Right atrium auricular region (tissue), 2 donors: ENCODE measurements at regions not wholly inside any gene's neighbourhood (a gene's known extent, or its start where the extent isn't known, plus 50 kb on each side); places are given as distances from the start of the nearest gene placed in this dataset.
"Not testable (repeated sequence)": the region's sequence is repeated elsewhere in the genome, so short reads cannot be mapped to it uniquely, and the experiment has no call there.

Source experiments
- DNase-seq: peaks from one replicate; pipeline ENCODE4 v3.0.0-alpha.2; 2019; ENCODE audit warnings: low spot score
- H3K27ac ChIP-seq, 2 donors: fragments of 200-600 bp; sonication (generic); 1 replicate in 1 of 2; 2 replicates in 1 of 2; pipeline ENCODE4 v1.5.1; 2016 to 2019
- H3K27me3 ChIP-seq, 2 donors: fragments of 200-600 bp; sonication (generic); one replicate each; pipeline versions ENCODE4 v1.5.1 to v1.6.0; 2017 to 2019
- H3K36me3 ChIP-seq: fragments of 200-600 bp; sonication (generic); one replicate; pipeline ENCODE4 v1.5.1; 2016
- H3K4me1 ChIP-seq, 2 donors: fragments of 200-600 bp; sonication (generic); one replicate each; pipeline versions ENCODE4 v1.5.1 to v1.6.0; 2017 to 2019
- H3K4me3 ChIP-seq, 2 donors: fragments of 200-600 bp; sonication (generic); 1 replicate in 1 of 2; 2 replicates in 1 of 2; pipeline ENCODE4 v1.5.1; 2017 to 2019; ENCODE audit warnings: mild to moderate bottlenecking in 1 of 2, moderate library complexity in 1 of 2
- H3K9me3 ChIP-seq, 2 donors: fragments of 200-600 bp; sonication (generic); one replicate each; pipeline ENCODE4 v1.5.1; 2019
- TF ChIP-seq, protein P1 (sequence below), 2 donors: fragments of 200-600 bp; sonication (generic); IDR thresholded peaks; one replicate each; pipeline ENCODE4 v1.5.1; 2019; ENCODE audit warnings: antibody characterized with exemption in 2 of 2

GRCh38 chr19:21668072-21668773 lies 99.2 kb downstream of the ZNF100 start:
- not testable (repeated sequence) for H3K4me1 ChIP-seq, H3K27ac ChIP-seq, H3K4me3 ChIP-seq, H3K27me3 ChIP-seq, H3K36me3 ChIP-seq, DNase-seq, H3K9me3 ChIP-seq

- DNase-seq: no peak
- H3K4me1 ChIP-seq: no peaks in the 10 kb centered on the region
- H3K27me3 ChIP-seq: no peaks in the 10 kb centered on the region
- H3K4me3 ChIP-seq: no peak overlapping the region
- no peaks in the 10 kb centered on the region for H3K36me3 ChIP-seq
- peaks cover 0 to 11% of the 10 kb centered on the region in 2 donors for H3K9me3 ChIP-seq
- H3K27ac ChIP-seq: no peak overlapping the region
- TF ChIP-seq, protein P1, sequence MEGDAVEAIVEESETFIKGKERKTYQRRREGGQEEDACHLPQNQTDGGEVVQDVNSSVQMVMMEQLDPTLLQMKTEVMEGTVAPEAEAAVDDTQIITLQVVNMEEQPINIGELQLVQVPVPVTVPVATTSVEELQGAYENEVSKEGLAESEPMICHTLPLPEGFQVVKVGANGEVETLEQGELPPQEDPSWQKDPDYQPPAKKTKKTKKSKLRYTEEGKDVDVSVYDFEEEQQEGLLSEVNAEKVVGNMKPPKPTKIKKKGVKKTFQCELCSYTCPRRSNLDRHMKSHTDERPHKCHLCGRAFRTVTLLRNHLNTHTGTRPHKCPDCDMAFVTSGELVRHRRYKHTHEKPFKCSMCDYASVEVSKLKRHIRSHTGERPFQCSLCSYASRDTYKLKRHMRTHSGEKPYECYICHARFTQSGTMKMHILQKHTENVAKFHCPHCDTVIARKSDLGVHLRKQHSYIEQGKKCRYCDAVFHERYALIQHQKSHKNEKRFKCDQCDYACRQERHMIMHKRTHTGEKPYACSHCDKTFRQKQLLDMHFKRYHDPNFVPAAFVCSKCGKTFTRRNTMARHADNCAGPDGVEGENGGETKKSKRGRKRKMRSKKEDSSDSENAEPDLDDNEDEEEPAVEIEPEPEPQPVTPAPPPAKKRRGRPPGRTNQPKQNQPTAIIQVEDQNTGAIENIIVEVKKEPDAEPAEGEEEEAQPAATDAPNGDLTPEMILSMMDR (IDR thresholded peaks at IDR 0.05): no peak
These were observed 111.7 kb downstream of the ZNF100 start for GRCh38 chr19:21655540-21656126.

- H3K27ac ChIP-seq, H3K4me3 ChIP-seq, DNase-seq, H3K27me3 ChIP-seq, H3K4me1 ChIP-seq, H3K36me3 ChIP-seq: not testable (repeated sequence)
- peaks cover 0 to 11% of the 10 kb centered on the region in 2 donors for H3K9me3 ChIP-seq
These were observed 115.9 kb downstream of the ZNF100 start for GRCh38 chr19:21651478-21651877.

DNA sequence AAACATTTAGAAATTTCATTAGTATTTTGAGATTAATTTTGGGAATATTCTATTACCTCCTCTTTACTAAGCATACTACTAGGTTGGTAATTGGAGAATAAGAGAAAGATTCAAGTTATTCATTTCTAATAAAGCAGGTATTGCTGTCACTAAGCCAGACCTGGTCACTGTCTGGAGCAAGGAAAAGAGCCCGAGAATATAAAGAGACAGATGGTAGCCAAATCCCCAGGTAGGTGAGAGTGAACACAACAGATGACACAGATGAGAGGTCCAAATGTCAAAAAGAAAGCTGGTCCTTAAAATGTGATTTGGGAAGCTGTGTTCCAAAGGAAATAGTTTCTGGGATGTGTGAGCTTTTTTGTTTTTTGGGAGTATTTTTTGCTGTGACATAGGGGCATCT lies 128.6 kb downstream of the ZNF100 start:
- no peak overlapping the region for H3K4me3 ChIP-seq
- no peaks in the 10 kb centered on the region for H3K27me3 ChIP-seq
- H3K36me3 ChIP-seq: no peaks in the 10 kb centered on the region
- no peaks in the 10 kb centered on the region for H3K9me3 ChIP-seq
- DNase-seq: no peak
- H3K27ac ChIP-seq: no peak overlapping the region
- TF ChIP-seq, protein P1 (IDR thresholded peaks at IDR 0.05): no peak
- H3K4me1 ChIP-seq: no peaks in the 10 kb centered on the region

DNA sequence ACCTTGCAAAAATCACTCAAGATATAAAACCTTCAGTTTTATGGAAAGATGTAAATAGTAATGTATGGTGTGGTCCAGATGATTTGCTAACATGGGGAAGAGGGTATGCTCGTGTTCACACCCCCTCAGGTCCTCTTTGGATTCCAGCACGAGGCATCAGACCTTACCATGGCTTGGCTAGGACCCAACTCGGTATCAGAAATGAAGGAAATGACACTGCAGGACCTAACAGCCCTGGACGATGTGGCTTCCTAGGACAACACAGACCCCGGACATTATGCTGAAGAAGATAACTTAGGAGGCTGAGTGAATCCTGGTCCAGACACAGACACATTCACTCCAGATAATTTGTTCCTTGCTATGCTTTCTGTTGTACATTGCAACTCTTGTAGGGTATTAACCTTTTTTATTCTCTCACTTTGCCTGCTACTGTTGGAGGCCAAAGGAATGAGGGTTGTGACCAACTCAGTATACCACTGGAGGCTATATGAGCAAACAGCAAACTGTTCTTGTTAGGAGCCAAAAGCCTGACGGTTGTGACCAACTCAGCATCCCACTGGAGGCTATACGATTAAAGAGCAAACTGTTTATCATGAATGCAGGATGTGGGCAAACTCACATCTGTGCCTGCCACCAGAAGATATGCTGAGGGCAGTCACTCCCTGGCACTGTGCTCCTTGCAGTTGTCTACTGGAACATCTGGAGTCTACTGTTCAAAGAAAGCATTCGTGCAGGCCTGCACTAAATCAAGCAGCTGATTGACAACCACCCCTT lies 121.7 kb downstream of the ZNF429 start:
- no peaks in the 10 kb centered on the region for H3K36me3 ChIP-seq
- no peak overlapping the region for H3K27ac ChIP-seq
- TF ChIP-seq, protein P1 (IDR thresholded peaks at IDR 0.05): no peak
- no peaks in the 10 kb centered on the region for H3K4me1 ChIP-seq
- no peak overlapping the region for H3K4me3 ChIP-seq
- no peaks in the 10 kb centered on the region for H3K9me3 ChIP-seq
- H3K27me3 ChIP-seq: no peaks in the 10 kb centered on the region
- DNase-seq: no peak

GRCh38 chr19:21626091-21626490 lies 120.7 kb downstream of the ZNF429 start:
- no peaks in the 10 kb centered on the region for H3K27me3 ChIP-seq
- TF ChIP-seq, protein P1 (IDR thresholded peaks at IDR 0.05): no peak
- DNase-seq: no peak
- H3K4me1 ChIP-seq: no peaks in the 10 kb centered on the region
- no peak overlapping the region for H3K27ac ChIP-seq
- no peak overlapping the region for H3K4me3 ChIP-seq
- no peaks in the 10 kb centered on the region for H3K9me3 ChIP-seq
- H3K36me3 ChIP-seq: no peaks in the 10 kb centered on the region
